Body of pancreas (tissue), 4 donors: ENCODE measurements at regions not wholly inside any gene's neighbourhood (a gene's known extent, or its start where the extent isn't known, plus 50 kb on each side); places are given as distances from the start of the nearest gene placed in this dataset.

ENCODE experiments used
- POLR2A ChIP-seq, 3 donors: fragments of 450-650 bp; IDR thresholded peaks; one replicate each; pipeline ENCODE4 v1.6.1; 2016; ENCODE audit warnings: antibody characterized with exemption in 3 of 3, mild to moderate bottlenecking in 2 of 3
- TF ChIP-seq, protein P1 (sequence below), 7 experiments: fragments of 450-650 bp in 4 of 7; fragments of 200-600 bp in 3 of 7; sonication (generic) in 3 of 7; IDR thresholded peaks; one replicate each; pipeline ENCODE4 v1.5.1; 2016 to 2019; ENCODE audit warnings: antibody characterized with exemption in 7 of 7

DNA sequence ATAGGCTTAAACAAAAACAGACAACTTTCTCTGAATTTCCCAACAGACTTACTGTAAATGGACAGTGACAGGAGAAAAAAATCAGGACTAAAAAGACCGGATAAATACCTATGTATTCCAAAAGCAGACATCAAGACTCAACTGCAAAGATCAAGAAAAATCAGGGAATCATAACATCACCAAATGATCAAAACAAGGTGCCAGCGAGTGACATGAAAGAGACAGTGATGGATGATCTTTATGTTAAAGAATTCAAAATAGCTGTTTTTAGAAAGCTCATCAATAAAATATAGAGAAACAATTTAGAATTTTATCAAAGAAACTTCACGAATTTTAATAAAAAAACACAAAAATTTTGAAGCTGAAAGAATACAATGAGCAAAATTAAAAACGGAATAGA is 952.5 kb upstream of the ATXN7L3B start:
- no peak for TF ChIP-seq POLR2A (IDR thresholded peaks at IDR 0.05)
- TF ChIP-seq, protein P1, sequence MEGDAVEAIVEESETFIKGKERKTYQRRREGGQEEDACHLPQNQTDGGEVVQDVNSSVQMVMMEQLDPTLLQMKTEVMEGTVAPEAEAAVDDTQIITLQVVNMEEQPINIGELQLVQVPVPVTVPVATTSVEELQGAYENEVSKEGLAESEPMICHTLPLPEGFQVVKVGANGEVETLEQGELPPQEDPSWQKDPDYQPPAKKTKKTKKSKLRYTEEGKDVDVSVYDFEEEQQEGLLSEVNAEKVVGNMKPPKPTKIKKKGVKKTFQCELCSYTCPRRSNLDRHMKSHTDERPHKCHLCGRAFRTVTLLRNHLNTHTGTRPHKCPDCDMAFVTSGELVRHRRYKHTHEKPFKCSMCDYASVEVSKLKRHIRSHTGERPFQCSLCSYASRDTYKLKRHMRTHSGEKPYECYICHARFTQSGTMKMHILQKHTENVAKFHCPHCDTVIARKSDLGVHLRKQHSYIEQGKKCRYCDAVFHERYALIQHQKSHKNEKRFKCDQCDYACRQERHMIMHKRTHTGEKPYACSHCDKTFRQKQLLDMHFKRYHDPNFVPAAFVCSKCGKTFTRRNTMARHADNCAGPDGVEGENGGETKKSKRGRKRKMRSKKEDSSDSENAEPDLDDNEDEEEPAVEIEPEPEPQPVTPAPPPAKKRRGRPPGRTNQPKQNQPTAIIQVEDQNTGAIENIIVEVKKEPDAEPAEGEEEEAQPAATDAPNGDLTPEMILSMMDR (IDR thresholded peaks at IDR 0.05): no peak
